ENCODE measurements at regions not wholly inside any gene's neighbourhood (a gene's known extent, or its start where the extent isn't known, plus 50 kb on each side); places are given as distances from the start of the nearest gene placed in this dataset.
"Not testable (repeated sequence)": the region's sequence is repeated elsewhere in the genome, so short reads cannot be mapped to it uniquely, and the experiment has no call there.

- TF ChIP-seq CTCF (IDR thresholded peaks at IDR 0.05; ENCODE audit: control extremely low read depth in 1 of 3, insufficient read depth in 1 of 3, low read depth in 1 of 3, low read length in 3 of 3); POLR2A (IDR thresholded peaks at IDR 0.05; ENCODE audit: control extremely low read depth in 1 of 2, low read depth in 2 of 2, low read length in 2 of 2): not testable (repeated sequence)
These were observed 4460.6 kb upstream of the OR11H1 start for GRCh38 chr22:11067286-11067871.
